Gastroesophageal sphincter (tissue), 3 donors: ENCODE measurements at regions not wholly inside any gene's neighbourhood (a gene's known extent, or its start where the extent isn't known, plus 50 kb on each side); places are given as distances from the start of the nearest gene placed in this dataset.
"Not testable (repeated sequence)": the region's sequence is repeated elsewhere in the genome, so short reads cannot be mapped to it uniquely, and the experiment has no call there.

ENCODE experiments used
- CTCF ChIP-seq, 4 experiments: fragments of 200-600 bp in 2 of 4; fragments of 450-650 bp in 2 of 4; sonication (generic) in 1 of 4; IDR thresholded peaks; one replicate each; pipeline ENCODE4 v1.5.1; 2017 to 2019; ENCODE audit warnings: antibody characterized with exemption in 4 of 4, mild to moderate bottlenecking in 2 of 4, moderate library complexity in 2 of 4
- POLR2A ChIP-seq, 2 donors: fragments of 450-650 bp; IDR thresholded peaks; one replicate each; pipeline ENCODE4 v1.6.1; 2017; ENCODE audit warnings: antibody characterized with exemption in 2 of 2, mild to moderate bottlenecking in 2 of 2, moderate library complexity in 1 of 2
- POLR2AphosphoS5 ChIP-seq: sonication (generic); formaldehyde crosslinking; IDR thresholded peaks from one replicate; pipeline ENCODE4 v1.6.1; 2017; ENCODE audit warnings: antibody characterized with exemption

- TF ChIP-seq CTCF (IDR thresholded peaks at IDR 0.05); POLR2A (IDR thresholded peaks at IDR 0.05); POLR2AphosphoS5: not testable (repeated sequence)
These were observed 435.3 kb downstream of the RMST start for GRCh38 chr12:97897881-97898280.
